Liver (tissue), 3 donors: ENCODE measurements at regions not wholly inside any gene's neighbourhood (a gene's known extent, or its start where the extent isn't known, plus 50 kb on each side); places are given as distances from the start of the nearest gene placed in this dataset.

Source experiments
- EGR1 ChIP-seq, 2 donors: IDR thresholded peaks; 2 replicates each; pipeline ENCODE4 v1.6.1; 2016 to 2018; ENCODE audit warnings: antibody characterized with exemption in 2 of 2, low read depth in 2 of 2
- HNF4G ChIP-seq: IDR thresholded peaks from 2 replicates; pipeline ENCODE4 v1.6.1; 2016; ENCODE audit warnings: antibody characterized with exemption
- JUND ChIP-seq, 2 donors: IDR thresholded peaks; 2 replicates each; pipeline ENCODE4 v1.6.1; 2016; ENCODE audit warnings: antibody characterized with exemption in 2 of 2
- RAD21 ChIP-seq, 2 donors: IDR thresholded peaks; 2 replicates each; pipeline ENCODE4 v1.6.1; 2016; ENCODE audit warnings: antibody characterized with exemption in 2 of 2, mild to moderate bottlenecking in 2 of 2
- RXRA ChIP-seq, 2 donors: IDR thresholded peaks; 2 replicates each; pipeline ENCODE4 v1.6.1; 2017 to 2018; ENCODE audit warnings: antibody characterized with exemption in 2 of 2, mild to moderate bottlenecking in 1 of 2
- TAF1 ChIP-seq: conservative IDR thresholded peaks from 2 replicates; pipeline ENCODE4 v1.6.1; 2016; ENCODE audit warnings: antibody characterized with exemption, mild to moderate bottlenecking
- YY1 ChIP-seq: IDR thresholded peaks from 2 replicates; pipeline ENCODE4 v1.6.1; 2016; ENCODE audit warnings: antibody characterized with exemption, mild to moderate bottlenecking
- TF ChIP-seq, protein P1 (sequence below): fragments of 150-350 bp; IDR thresholded peaks from 2 replicates; pipeline ENCODE4 v1.5.1; 2017; ENCODE audit warnings: improper control_type of control experiment, low read depth, low read length; ENCODE audit not compliant: missing input control
- TF ChIP-seq, protein P2 (sequence below): IDR thresholded peaks from 2 replicates; pipeline ENCODE4 v1.6.1; 2016; ENCODE audit warnings: antibody characterized with exemption, mild to moderate bottlenecking
- TF ChIP-seq, protein P3 (sequence below): IDR thresholded peaks from 2 replicates; pipeline ENCODE4 v1.6.1; 2016; ENCODE audit warnings: antibody characterized with exemption
- TF ChIP-seq, protein P4 (sequence below): IDR thresholded peaks from 2 replicates; pipeline ENCODE4 v1.6.1; 2016; ENCODE audit warnings: antibody characterized with exemption
- donor health status: healthy.
- donor health status: healthy.

GRCh38 chr15:97517737-97518136 lies 442.8 kb upstream of the ARRDC4 start:
- TF ChIP-seq, protein P1, sequence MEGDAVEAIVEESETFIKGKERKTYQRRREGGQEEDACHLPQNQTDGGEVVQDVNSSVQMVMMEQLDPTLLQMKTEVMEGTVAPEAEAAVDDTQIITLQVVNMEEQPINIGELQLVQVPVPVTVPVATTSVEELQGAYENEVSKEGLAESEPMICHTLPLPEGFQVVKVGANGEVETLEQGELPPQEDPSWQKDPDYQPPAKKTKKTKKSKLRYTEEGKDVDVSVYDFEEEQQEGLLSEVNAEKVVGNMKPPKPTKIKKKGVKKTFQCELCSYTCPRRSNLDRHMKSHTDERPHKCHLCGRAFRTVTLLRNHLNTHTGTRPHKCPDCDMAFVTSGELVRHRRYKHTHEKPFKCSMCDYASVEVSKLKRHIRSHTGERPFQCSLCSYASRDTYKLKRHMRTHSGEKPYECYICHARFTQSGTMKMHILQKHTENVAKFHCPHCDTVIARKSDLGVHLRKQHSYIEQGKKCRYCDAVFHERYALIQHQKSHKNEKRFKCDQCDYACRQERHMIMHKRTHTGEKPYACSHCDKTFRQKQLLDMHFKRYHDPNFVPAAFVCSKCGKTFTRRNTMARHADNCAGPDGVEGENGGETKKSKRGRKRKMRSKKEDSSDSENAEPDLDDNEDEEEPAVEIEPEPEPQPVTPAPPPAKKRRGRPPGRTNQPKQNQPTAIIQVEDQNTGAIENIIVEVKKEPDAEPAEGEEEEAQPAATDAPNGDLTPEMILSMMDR = no peak
- TF ChIP-seq YY1 (no peak), RAD21 (IDR thresholded peaks at IDR 0.05) (no peak), RXRA (IDR thresholded peaks at IDR 0.05) (no peak), TAF1 (no peak), EGR1 (IDR thresholded peaks at IDR 0.05; ENCODE audit: low read depth in 2 of 2) (no peak), HNF4G (no peak), JUND (IDR thresholded peaks at IDR 0.05) (no peak)
- TF ChIP-seq, protein P2, sequence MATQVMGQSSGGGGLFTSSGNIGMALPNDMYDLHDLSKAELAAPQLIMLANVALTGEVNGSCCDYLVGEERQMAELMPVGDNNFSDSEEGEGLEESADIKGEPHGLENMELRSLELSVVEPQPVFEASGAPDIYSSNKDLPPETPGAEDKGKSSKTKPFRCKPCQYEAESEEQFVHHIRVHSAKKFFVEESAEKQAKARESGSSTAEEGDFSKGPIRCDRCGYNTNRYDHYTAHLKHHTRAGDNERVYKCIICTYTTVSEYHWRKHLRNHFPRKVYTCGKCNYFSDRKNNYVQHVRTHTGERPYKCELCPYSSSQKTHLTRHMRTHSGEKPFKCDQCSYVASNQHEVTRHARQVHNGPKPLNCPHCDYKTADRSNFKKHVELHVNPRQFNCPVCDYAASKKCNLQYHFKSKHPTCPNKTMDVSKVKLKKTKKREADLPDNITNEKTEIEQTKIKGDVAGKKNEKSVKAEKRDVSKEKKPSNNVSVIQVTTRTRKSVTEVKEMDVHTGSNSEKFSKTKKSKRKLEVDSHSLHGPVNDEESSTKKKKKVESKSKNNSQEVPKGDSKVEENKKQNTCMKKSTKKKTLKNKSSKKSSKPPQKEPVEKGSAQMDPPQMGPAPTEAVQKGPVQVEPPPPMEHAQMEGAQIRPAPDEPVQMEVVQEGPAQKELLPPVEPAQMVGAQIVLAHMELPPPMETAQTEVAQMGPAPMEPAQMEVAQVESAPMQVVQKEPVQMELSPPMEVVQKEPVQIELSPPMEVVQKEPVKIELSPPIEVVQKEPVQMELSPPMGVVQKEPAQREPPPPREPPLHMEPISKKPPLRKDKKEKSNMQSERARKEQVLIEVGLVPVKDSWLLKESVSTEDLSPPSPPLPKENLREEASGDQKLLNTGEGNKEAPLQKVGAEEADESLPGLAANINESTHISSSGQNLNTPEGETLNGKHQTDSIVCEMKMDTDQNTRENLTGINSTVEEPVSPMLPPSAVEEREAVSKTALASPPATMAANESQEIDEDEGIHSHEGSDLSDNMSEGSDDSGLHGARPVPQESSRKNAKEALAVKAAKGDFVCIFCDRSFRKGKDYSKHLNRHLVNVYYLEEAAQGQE = no peak
- TF ChIP-seq, protein P3, sequence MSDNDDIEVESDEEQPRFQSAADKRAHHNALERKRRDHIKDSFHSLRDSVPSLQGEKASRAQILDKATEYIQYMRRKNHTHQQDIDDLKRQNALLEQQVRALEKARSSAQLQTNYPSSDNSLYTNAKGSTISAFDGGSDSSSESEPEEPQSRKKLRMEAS = no peak
- TF ChIP-seq, protein P4, sequence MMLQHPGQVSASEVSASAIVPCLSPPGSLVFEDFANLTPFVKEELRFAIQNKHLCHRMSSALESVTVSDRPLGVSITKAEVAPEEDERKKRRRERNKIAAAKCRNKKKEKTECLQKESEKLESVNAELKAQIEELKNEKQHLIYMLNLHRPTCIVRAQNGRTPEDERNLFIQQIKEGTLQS = no peak
